Fibroblast of lung (primary cell): ENCODE measurements at regions not wholly inside any gene's neighbourhood (a gene's known extent, or its start where the extent isn't known, plus 50 kb on each side); places are given as distances from the start of the nearest gene placed in this dataset.
"Not testable (repeated sequence)": the region's sequence is repeated elsewhere in the genome, so short reads cannot be mapped to it uniquely, and the experiment has no call there.

Experiments
- DNase-seq, 2 donors: peaks; one replicate each; pipeline versions ENCODE4 v3.0.0 to v3.0.0-alpha.2; 2010; ENCODE audit warnings: low read depth in 2 of 2
- H2AFZ ChIP-seq: 2 replicates; pipeline ENCODE4 v1.5.1; 2012; ENCODE audit warnings: low read length, control low read depth, inconsistent platforms
- H3K27ac ChIP-seq: 2 replicates; pipeline ENCODE4 v1.5.1; 2011; ENCODE audit warnings: low read length, control low read depth; ENCODE audit not compliant: insufficient read depth
- H3K27me3 ChIP-seq: 2 replicates; pipeline ENCODE4 v1.5.1; 2011; ENCODE audit warnings: mild to moderate bottlenecking, low read length; ENCODE audit not compliant: control insufficient read depth, insufficient read depth
- H3K36me3 ChIP-seq: 2 replicates; pipeline ENCODE4 v1.5.1; 2011; ENCODE audit warnings: low read length; ENCODE audit not compliant: control insufficient read depth, insufficient read depth
- H3K4me1 ChIP-seq: 2 replicates; pipeline ENCODE4 v1.5.1; 2011; ENCODE audit warnings: low read length; ENCODE audit not compliant: control insufficient read depth, insufficient read depth; ENCODE audit errors: extremely low read depth
- H3K4me2 ChIP-seq: 2 replicates; pipeline ENCODE4 v1.5.1; 2011; ENCODE audit warnings: low read length, control low read depth; ENCODE audit not compliant: insufficient read depth; ENCODE audit errors: extremely low read depth
- H3K4me3 ChIP-seq, 4 experiments: fragments of 200-600 bp in 1 of 4; sonication (generic) in 1 of 4; replicated peaks in 1 of 4; 2 replicates each; pipeline ENCODE4 v1.5.1; 2011 to 2016; ENCODE audit warnings: low read length in 4 of 4, low read depth in 3 of 4, mild to moderate bottlenecking in 3 of 4, control low read depth in 2 of 4, inconsistent platforms in 1 of 4, mixed read lengths in 1 of 4; ENCODE audit not compliant: insufficient read depth in 1 of 4; ENCODE audit errors: control extremely low read depth in 1 of 4
- H3K79me2 ChIP-seq: 2 replicates; pipeline ENCODE4 v1.5.1; 2012; ENCODE audit warnings: mild to moderate bottlenecking, low read length, inconsistent platforms; ENCODE audit not compliant: control insufficient read depth, insufficient read depth
- H3K9ac ChIP-seq: 2 replicates; pipeline ENCODE4 v1.5.1; 2011; ENCODE audit warnings: mild to moderate bottlenecking, low read length, control low read depth; ENCODE audit not compliant: insufficient read depth
- H3K9me3 ChIP-seq: 2 replicates; pipeline ENCODE4 v1.5.1; 2012; ENCODE audit warnings: low read depth, low read length; ENCODE audit not compliant: control insufficient read depth, insufficient read depth
- H4K20me1 ChIP-seq: 2 replicates; pipeline ENCODE4 v1.5.1; 2011; ENCODE audit warnings: low read length; ENCODE audit not compliant: control insufficient read depth, insufficient read depth; ENCODE audit errors: extremely low read depth
- EZH2 ChIP-seq: IDR thresholded peaks from 2 replicates; pipeline ENCODE4 v1.5.1; 2012; ENCODE audit warnings: low read length, control low read depth, mild to moderate bottlenecking; ENCODE audit errors: missing control alignments
- TF ChIP-seq, protein P1 (sequence below), 2 donors: IDR thresholded peaks in 1 of 2; conservative IDR thresholded peaks in 1 of 2; 1 replicate in 1 of 2; 2 replicates in 1 of 2; pipeline ENCODE4 v1.5.1; 2011 to 2012; ENCODE audit warnings: low read length in 2 of 2, control low read depth in 1 of 2, inconsistent platforms in 1 of 2, low read depth in 1 of 2, mild to moderate bottlenecking in 1 of 2

DNA sequence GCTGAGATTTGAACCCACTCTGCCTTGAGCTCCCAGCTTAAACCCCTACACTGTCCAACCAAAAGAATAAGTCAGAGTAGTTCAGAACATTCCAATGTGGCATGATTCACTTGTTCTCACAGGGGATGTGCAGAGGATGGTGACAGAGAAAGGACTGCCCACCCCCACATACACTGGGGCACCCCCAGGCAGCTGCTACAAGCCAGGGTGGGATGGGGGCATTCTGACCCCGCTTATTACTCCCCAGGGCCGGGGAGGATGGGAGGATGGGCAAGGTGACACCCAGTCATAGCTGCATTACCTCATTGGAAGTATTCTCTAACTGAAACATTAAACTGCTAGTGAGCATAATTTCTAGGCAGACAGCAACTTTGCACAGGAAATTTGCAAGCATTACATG lies 126.0 kb upstream of the PRR20G start:
- Histone ChIP-seq H3K9me3 (no peaks in the 10 kb centered on the region), H3K4me3 (no peak overlapping the region), H3K9ac (no peak overlapping the region), H3K27ac (no peak overlapping the region), H3K27me3 (peaks cover 8% of the 10 kb centered on the region), H3K79me2 (no peaks in the 10 kb centered on the region), H3K4me2 (no peak overlapping the region), H3K4me1 (no peaks in the 10 kb centered on the region), H2AFZ (no peak overlapping the region), H4K20me1 (no peaks in the 10 kb centered on the region), H3K36me3 (no peaks in the 10 kb centered on the region)
- DNase-seq, result no peak
- no peak for TF ChIP-seq EZH2
- TF ChIP-seq, protein P1, sequence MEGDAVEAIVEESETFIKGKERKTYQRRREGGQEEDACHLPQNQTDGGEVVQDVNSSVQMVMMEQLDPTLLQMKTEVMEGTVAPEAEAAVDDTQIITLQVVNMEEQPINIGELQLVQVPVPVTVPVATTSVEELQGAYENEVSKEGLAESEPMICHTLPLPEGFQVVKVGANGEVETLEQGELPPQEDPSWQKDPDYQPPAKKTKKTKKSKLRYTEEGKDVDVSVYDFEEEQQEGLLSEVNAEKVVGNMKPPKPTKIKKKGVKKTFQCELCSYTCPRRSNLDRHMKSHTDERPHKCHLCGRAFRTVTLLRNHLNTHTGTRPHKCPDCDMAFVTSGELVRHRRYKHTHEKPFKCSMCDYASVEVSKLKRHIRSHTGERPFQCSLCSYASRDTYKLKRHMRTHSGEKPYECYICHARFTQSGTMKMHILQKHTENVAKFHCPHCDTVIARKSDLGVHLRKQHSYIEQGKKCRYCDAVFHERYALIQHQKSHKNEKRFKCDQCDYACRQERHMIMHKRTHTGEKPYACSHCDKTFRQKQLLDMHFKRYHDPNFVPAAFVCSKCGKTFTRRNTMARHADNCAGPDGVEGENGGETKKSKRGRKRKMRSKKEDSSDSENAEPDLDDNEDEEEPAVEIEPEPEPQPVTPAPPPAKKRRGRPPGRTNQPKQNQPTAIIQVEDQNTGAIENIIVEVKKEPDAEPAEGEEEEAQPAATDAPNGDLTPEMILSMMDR (conservative IDR thresholded peaks at IDR 0.05 in 1 of 2, IDR thresholded peaks at IDR 0.05 in 1 of 2; ENCODE audit: low read depth in 1 of 2, low read length in 2 of 2), result no peak

GRCh38 chr3:127413318-127413673 lies 125.5 kb upstream of the PRR20G start:
- DNase-seq, result no peak
- no peak overlapping the region for H3K27ac ChIP-seq
- no peaks in the 10 kb centered on the region for H3K79me2 ChIP-seq
- no peak overlapping the region for H3K9ac ChIP-seq
- no peaks in the 10 kb centered on the region for H4K20me1 ChIP-seq
- H3K4me1 ChIP-seq, result no peaks in the 10 kb centered on the region
- no peak for TF ChIP-seq EZH2
- TF ChIP-seq, protein P1 (conservative IDR thresholded peaks at IDR 0.05 in 1 of 2, IDR thresholded peaks at IDR 0.05 in 1 of 2; ENCODE audit: low read depth in 1 of 2, low read length in 2 of 2), result no peak
- H3K4me3 ChIP-seq, result no peak overlapping the region
- no peak overlapping the region for H3K4me2 ChIP-seq
- H3K9me3 ChIP-seq, result no peaks in the 10 kb centered on the region
- H2AFZ ChIP-seq, result no peak overlapping the region
- H3K36me3 ChIP-seq, result no peaks in the 10 kb centered on the region
- peaks cover 8% of the 10 kb centered on the region for H3K27me3 ChIP-seq

- no peak overlapping the region for H3K4me3 ChIP-seq
- DNase-seq, result no peak
- no peaks in the 10 kb centered on the region for H3K36me3 ChIP-seq
- TF ChIP-seq, protein P1 (conservative IDR thresholded peaks at IDR 0.05 in 1 of 2, IDR thresholded peaks at IDR 0.05 in 1 of 2; ENCODE audit: low read depth in 1 of 2, low read length in 2 of 2), result no peak
- TF ChIP-seq EZH2, result no peak
- H3K27me3 ChIP-seq, result peaks cover 4% of the 10 kb centered on the region
- H4K20me1 ChIP-seq, result no peaks in the 10 kb centered on the region
- no peak overlapping the region for H2AFZ ChIP-seq
- H3K9me3 ChIP-seq, result no peaks in the 10 kb centered on the region
- H3K9ac ChIP-seq, result no peak overlapping the region
- no peak overlapping the region for H3K27ac ChIP-seq
- H3K79me2 ChIP-seq, result no peaks in the 10 kb centered on the region
- H3K4me1 ChIP-seq, result no peaks in the 10 kb centered on the region
- H3K4me2 ChIP-seq, result no peak overlapping the region
These were observed 124.9 kb upstream of the PRR20G start for GRCh38 chr3:127412578-127413317.

DNA sequence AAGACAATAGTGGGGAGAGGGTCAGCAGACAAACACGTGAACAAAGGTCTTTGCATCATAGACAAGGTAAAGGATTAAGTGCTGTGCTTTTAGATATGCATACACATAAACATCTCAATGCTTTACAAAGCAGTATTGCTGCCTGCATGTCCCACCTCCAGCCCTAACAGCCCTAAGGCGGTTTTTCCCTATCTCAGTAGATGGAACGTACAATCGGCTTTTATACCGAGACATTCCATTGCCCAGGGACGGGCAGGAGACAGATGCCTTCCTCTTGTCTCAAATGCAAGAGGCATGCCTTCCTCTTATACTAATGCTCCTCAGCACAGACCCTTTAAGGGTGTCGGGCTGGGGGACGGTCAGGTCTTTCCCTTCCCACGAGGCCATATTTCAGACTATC lies 124.0 kb upstream of the PRR20G start:
- not testable (repeated sequence) for H3K4me1 ChIP-seq, H3K27me3 ChIP-seq, H3K4me2 ChIP-seq, H2AFZ ChIP-seq, H3K27ac ChIP-seq, H3K79me2 ChIP-seq, H4K20me1 ChIP-seq, DNase-seq, H3K4me3 ChIP-seq, H3K9ac ChIP-seq, H3K9me3 ChIP-seq, H3K36me3 ChIP-seq
